ENCODE measurements at regions not wholly inside any gene's neighbourhood (a gene's known extent, or its start where the extent isn't known, plus 50 kb on each side); places are given as distances from the start of the nearest gene placed in this dataset.

DNA sequence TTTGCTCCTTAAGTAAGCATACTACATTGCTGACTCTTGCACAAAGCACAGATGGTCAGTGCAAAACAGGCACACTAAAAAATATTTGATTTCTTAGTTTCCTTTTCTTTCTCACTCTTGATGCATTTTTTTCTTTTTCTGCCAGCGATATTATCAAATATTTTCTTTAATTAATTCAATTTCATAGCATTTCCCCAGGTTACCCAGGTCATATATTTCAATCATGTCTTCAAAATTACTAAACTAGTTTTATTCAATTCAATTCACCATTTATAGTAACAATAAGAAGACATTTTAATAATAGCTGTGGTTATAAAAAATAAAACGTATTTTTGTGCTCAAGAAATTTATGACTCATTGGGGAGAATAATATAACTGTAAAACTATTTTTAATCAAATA lies 421.2 kb downstream of the GASK1B start:
- DNase-seq = no peak
- Histone ChIP-seq H3K9me2 (ENCODE audit: insufficient read depth) (no peaks in the 10 kb centered on the region), H3K4me2 (no peak overlapping the region), H4K20me1 (ENCODE audit: insufficient read depth) (no peaks in the 10 kb centered on the region), H3K79me2 (ENCODE audit: low read depth) (no peaks in the 10 kb centered on the region), H3K27me3 (ENCODE audit: insufficient read depth, low read depth) (no peaks in the 10 kb centered on the region), H3K36me3 (ENCODE audit: low read depth) (no peaks in the 10 kb centered on the region), H3K4me1 (replicated peaks; ENCODE audit: insufficient read depth) (no peaks in the 10 kb centered on the region), H2AFZ (no peak overlapping the region), H3K4me3 (no peak overlapping the region), H3K9me3 (ENCODE audit: insufficient read depth, low read depth) (no peaks in the 10 kb centered on the region), H3K27ac (no peak overlapping the region), H3F3A (ENCODE audit: insufficient read depth, low read depth) (no peaks in the 10 kb centered on the region)
- BruUV-seq (replicated peaks) = no TSS peak
- intact Hi-C loops (cut with micrococcal nuclease; ENCODE audit: unreplicated experiment) = no loop called here
- POLR2A ChIA-PET (ENCODE audit: unreplicated experiment) = no interaction called here
- CTCF ChIA-PET = no interaction called here
- TF ChIP-seq EZH2 (IDR thresholded peaks at IDR 0.05; ENCODE audit: low read depth) = no peak
- TF ChIP-seq, protein P1, sequence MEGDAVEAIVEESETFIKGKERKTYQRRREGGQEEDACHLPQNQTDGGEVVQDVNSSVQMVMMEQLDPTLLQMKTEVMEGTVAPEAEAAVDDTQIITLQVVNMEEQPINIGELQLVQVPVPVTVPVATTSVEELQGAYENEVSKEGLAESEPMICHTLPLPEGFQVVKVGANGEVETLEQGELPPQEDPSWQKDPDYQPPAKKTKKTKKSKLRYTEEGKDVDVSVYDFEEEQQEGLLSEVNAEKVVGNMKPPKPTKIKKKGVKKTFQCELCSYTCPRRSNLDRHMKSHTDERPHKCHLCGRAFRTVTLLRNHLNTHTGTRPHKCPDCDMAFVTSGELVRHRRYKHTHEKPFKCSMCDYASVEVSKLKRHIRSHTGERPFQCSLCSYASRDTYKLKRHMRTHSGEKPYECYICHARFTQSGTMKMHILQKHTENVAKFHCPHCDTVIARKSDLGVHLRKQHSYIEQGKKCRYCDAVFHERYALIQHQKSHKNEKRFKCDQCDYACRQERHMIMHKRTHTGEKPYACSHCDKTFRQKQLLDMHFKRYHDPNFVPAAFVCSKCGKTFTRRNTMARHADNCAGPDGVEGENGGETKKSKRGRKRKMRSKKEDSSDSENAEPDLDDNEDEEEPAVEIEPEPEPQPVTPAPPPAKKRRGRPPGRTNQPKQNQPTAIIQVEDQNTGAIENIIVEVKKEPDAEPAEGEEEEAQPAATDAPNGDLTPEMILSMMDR (conservative IDR thresholded peaks at IDR 0.05) = no peak

DNA sequence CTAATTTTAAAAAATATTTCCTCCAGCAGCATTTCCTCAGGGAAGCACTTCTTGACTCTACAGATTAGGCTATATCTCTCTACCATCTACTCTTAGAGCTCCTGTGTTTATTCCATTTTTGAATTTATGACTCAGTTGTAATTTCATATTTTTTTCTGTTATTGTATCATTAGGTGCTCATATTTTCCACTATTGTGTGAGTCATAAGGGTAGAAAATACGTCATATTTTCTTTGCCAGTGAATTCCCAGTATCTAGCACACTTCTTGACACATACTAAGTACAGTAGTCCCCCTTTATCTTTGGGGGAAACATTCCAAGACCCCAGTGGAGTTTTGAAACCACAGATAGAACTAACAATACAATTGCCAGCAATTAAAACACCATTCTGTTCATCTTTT lies 431.2 kb downstream of the GASK1B start:
- H3K36me3 ChIP-seq (ENCODE audit: low read depth) = no peaks in the 10 kb centered on the region; the same call in 1 of the 2 replicates
- no peaks in the 10 kb centered on the region for H3F3A ChIP-seq (ENCODE audit: insufficient read depth, low read depth)
- no peak overlapping the region for H3K4me2 ChIP-seq
- H3K9me2 ChIP-seq (ENCODE audit: insufficient read depth) = no peaks in the 10 kb centered on the region
- no peaks in the 10 kb centered on the region for H3K9me3 ChIP-seq (ENCODE audit: insufficient read depth, low read depth)
- CTCF ChIA-PET = no interaction called here
- H3K27me3 ChIP-seq (ENCODE audit: insufficient read depth, low read depth) = no peaks in the 10 kb centered on the region
- POLR2A ChIA-PET (ENCODE audit: unreplicated experiment) = no interaction called here
- H3K4me3 ChIP-seq = no peak overlapping the region
- no peaks in the 10 kb centered on the region for H3K4me1 ChIP-seq (replicated peaks; ENCODE audit: insufficient read depth)
- TF ChIP-seq EZH2 (IDR thresholded peaks at IDR 0.05; ENCODE audit: low read depth) = no peak
- TF ChIP-seq, protein P1 (conservative IDR thresholded peaks at IDR 0.05) = no peak
- H4K20me1 ChIP-seq (ENCODE audit: insufficient read depth) = no peaks in the 10 kb centered on the region
- BruUV-seq (replicated peaks) = no TSS peak
- H2AFZ ChIP-seq = no peak overlapping the region
- H3K27ac ChIP-seq = no peak overlapping the region
- intact Hi-C loops (cut with micrococcal nuclease; ENCODE audit: unreplicated experiment) = no loop called here
- no peaks in the 10 kb centered on the region for H3K79me2 ChIP-seq (ENCODE audit: low read depth)
- no peak for DNase-seq

DNA sequence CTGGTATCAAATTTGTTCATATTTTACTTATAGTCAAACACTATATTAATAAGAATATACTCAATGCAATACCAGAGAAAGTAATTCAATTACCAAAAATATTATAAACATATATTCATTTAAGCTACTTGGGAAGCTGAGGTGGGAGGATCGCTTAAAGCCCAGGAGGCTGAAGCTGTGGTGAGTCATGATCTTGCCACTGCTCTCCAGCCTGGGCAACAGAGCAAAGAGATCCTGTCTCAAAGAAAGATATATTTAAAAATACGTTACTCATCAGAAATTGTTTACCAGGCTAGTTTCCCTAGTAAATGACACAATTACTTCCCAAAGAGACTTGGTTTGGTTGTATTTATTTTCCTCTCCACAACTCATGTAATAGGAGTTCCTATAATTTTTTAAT lies 433.6 kb downstream of the GASK1B start:
- Histone ChIP-seq H2AFZ (no peak overlapping the region), H3K9me3 (ENCODE audit: insufficient read depth, low read depth) (no peaks in the 10 kb centered on the region), H3K79me2 (ENCODE audit: low read depth) (no peaks in the 10 kb centered on the region), H3K4me2 (no peak overlapping the region), H3K36me3 (ENCODE audit: low read depth) (no peaks in the 10 kb centered on the region), H3K4me1 (replicated peaks; ENCODE audit: insufficient read depth) (no peaks in the 10 kb centered on the region), H3K4me3 (no peak overlapping the region), H3K27ac (no peak overlapping the region), H4K20me1 (ENCODE audit: insufficient read depth) (no peaks in the 10 kb centered on the region), H3K27me3 (ENCODE audit: insufficient read depth, low read depth) (no peaks in the 10 kb centered on the region), H3K9me2 (ENCODE audit: insufficient read depth) (no peaks in the 10 kb centered on the region), H3F3A (ENCODE audit: insufficient read depth, low read depth) (no peaks in the 10 kb centered on the region)
- intact Hi-C loops (cut with micrococcal nuclease; ENCODE audit: unreplicated experiment) = no loop called here
- no peak for TF ChIP-seq EZH2 (IDR thresholded peaks at IDR 0.05; ENCODE audit: low read depth)
- TF ChIP-seq, protein P1 (conservative IDR thresholded peaks at IDR 0.05) = no peak
- POLR2A ChIA-PET (ENCODE audit: unreplicated experiment) = no interaction called here
- DNase-seq = peak in 1 of 2 experiments; percentile 5
- BruUV-seq (replicated peaks) = no TSS peak
- CTCF ChIA-PET = no interaction called here

All from PC-9 (cell line).